Testis (tissue), 2 donors: ENCODE measurements at regions not wholly inside any gene's neighbourhood (a gene's known extent, or its start where the extent isn't known, plus 50 kb on each side); places are given as distances from the start of the nearest gene placed in this dataset.

Experiments
- DNase-seq: peaks from one replicate; pipeline ENCODE4 v3.0.0-alpha.2; 2019
- H3K27ac ChIP-seq, 2 donors: fragments of 200-600 bp; sonication (generic); one replicate each; pipeline ENCODE4 v1.5.1; 2019
- H3K27me3 ChIP-seq: fragments of 200-600 bp; sonication (generic); one replicate; pipeline ENCODE4 v1.5.1; 2019
- H3K36me3 ChIP-seq: fragments of 200-600 bp; sonication (generic); one replicate; pipeline ENCODE4 v1.5.1; 2017; ENCODE audit warnings: low read depth; ENCODE audit errors: missing control alignments
- H3K4me1 ChIP-seq: fragments of 200-600 bp; sonication (generic); one replicate; pipeline ENCODE4 v1.5.1; 2019
- H3K4me3 ChIP-seq, 2 donors: fragments of 200-600 bp; sonication (generic); one replicate each; pipeline ENCODE4 v1.5.1; 2017 to 2019
- H3K9me3 ChIP-seq: fragments of 200-600 bp; sonication (generic); one replicate; pipeline ENCODE4 v1.5.1; 2017
- CTCF ChIP-seq, 3 experiments: fragments of 450-650 bp in 2 of 3; fragments of 200-600 bp in 1 of 3; sonication (generic) in 1 of 3; IDR thresholded peaks; one replicate each; pipeline ENCODE4 v1.5.1; 2016 to 2019; ENCODE audit warnings: antibody characterized with exemption in 3 of 3, mild to moderate bottlenecking in 2 of 3, moderate library complexity in 1 of 3
- POLR2A ChIP-seq: fragments of 450-650 bp; IDR thresholded peaks from one replicate; pipeline ENCODE4 v1.6.1; 2017; ENCODE audit warnings: antibody characterized with exemption, mild to moderate bottlenecking, moderate library complexity
- WGBS, 2 donors: methylation state at CpG; one replicate each; pipeline ENCODE4 v1.1.5; 2018; 5-methylcytosine and 5-hydroxymethylcytosine counted together
- intact Hi-C: fragments of 100-400 bp; cut with DNase I; formaldehyde crosslinking; loops from one replicate; pipeline ENCODE4 v1.15.1; 2023; ENCODE audit warnings: low total_unique reads

- TF ChIP-seq POLR2A (no peak), CTCF (IDR thresholded peaks at IDR 0.05) (no peak)
- 6 to 7% methylated on average over 37 to 40 of the region's 40 CpGs for whole genome bisulfite sequencing, 2 donors
- DNase-seq = no peak
- Histone ChIP-seq H3K9me3 (no peaks in the 10 kb centered on the region), H3K4me1 (peaks cover 10% of the 10 kb centered on the region), H3K27me3 (no peaks in the 10 kb centered on the region), H3K36me3 (no peaks in the 10 kb centered on the region), H3K4me3 (peak overlapping the region in 1 of 2 donors; percentile 31), H3K27ac (no peak overlapping the region)
- intact Hi-C loops = no loop called here
Observed at GRCh38 chr9:113687680-113688371, 188.3 kb upstream of the ZNF618 start.

DNA sequence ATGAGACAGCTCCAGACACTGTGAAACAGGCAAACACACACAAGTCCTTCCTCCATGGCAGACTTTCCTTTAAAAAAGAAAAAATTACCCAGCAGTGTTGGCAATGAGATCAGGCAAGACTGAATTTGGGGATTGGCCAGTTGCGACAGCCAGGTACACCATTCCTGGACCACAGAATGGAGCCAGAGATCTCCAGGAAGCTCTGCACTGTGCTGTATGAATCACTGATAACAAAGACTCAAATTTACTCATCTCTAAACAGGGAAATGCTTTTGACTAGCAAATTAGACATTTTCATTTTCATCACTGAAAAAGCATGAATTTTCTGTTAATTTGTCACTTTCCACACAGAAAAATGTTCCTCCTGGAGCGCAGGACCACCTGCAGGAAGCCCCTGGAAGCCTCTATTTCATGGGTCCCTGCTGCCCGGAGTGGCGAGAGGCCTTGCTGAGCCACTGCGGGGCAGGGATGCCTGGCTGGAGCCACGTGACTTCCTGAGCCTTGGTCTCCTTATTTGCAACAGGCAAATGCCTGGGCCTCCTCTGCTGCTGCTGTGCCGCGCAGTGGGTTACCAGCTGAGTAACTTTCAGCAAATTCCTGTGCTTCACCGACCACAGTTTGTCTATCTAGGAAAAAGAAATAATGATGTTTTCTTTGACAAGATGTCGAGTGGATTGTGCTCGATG lies 185.9 kb upstream of the ZNF618 start:
- TF ChIP-seq POLR2A (no peak), CTCF (IDR thresholded peaks at IDR 0.05) (no peak)
- WGBS, 2 donors = 76 to 93% methylated on average over 8 to 11 of the region's 11 CpGs
- no peaks in the 10 kb centered on the region for H3K27me3 ChIP-seq

GRCh38 chr9:113692256-113692655 lies 183.9 kb upstream of the ZNF618 start:
- intact Hi-C loops = no loop called here
- peaks cover 10% of the 10 kb centered on the region for H3K4me1 ChIP-seq
- no peak for TF ChIP-seq POLR2A
- no peak overlapping the region for H3K27ac ChIP-seq
- no peak overlapping the region for H3K4me3 ChIP-seq
- no peaks in the 10 kb centered on the region for H3K9me3 ChIP-seq
- 66 to 82% methylated on average over 2 of the region's 2 CpGs for WGBS, 2 donors
- DNase-seq = no peak
- no peaks in the 10 kb centered on the region for H3K36me3 ChIP-seq
- H3K27me3 ChIP-seq = no peaks in the 10 kb centered on the region

More for the DNA sequence above, 185.9 kb upstream of the ZNF618 start:
- Histone ChIP-seq H3K9me3 (no peaks in the 10 kb centered on the region), H3K27ac (no peak overlapping the region), H3K4me1 (peaks cover 10% of the 10 kb centered on the region), H3K4me3 (no peak overlapping the region), H3K36me3 (no peaks in the 10 kb centered on the region)
- intact Hi-C loops = no loop called here
- no peak for DNase-seq

DNA sequence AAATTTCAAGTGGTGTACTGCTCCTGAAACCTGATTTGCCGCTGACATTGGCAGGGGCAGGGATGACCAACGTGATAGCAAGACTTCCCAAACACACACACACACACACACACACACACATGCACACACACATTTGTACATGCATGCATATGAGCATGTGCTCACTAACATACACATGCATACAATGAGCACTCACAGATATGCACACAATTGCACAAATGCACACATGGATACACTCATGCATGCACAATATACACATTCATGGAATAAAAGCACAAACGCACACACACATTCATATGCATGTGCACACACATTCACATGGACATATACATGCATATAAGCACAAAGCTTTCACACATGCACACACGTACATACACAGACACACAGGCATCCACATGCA lies 181.2 kb upstream of the ZNF618 start:
- TF ChIP-seq CTCF (IDR thresholded peaks at IDR 0.05) (no peak), POLR2A (no peak)
- no peaks in the 10 kb centered on the region for H3K27me3 ChIP-seq
- intact Hi-C loops = no loop called here
- no peak for DNase-seq
- H3K9me3 ChIP-seq = no peaks in the 10 kb centered on the region
- no peaks in the 10 kb centered on the region for H3K4me1 ChIP-seq
- no peak overlapping the region for H3K4me3 ChIP-seq
- WGBS, 2 donors = 65 to 72% methylated on average over 4 of the region's 4 CpGs
- no peak overlapping the region for H3K27ac ChIP-seq
- no peaks in the 10 kb centered on the region for H3K36me3 ChIP-seq

- no peak overlapping the region for H3K4me3 ChIP-seq
- no peak overlapping the region for H3K27ac ChIP-seq
- H3K9me3 ChIP-seq = no peaks in the 10 kb centered on the region
- no peak for DNase-seq
- no peaks in the 10 kb centered on the region for H3K27me3 ChIP-seq
- WGBS, 2 donors = 81 to 84% methylated on average over 2 of the region's 2 CpGs
- H3K36me3 ChIP-seq = no peaks in the 10 kb centered on the region
- intact Hi-C loops = no loop called here
- no peaks in the 10 kb centered on the region for H3K4me1 ChIP-seq
- no peak for TF ChIP-seq POLR2A
- no peak for TF ChIP-seq CTCF (IDR thresholded peaks at IDR 0.05)
Observed at GRCh38 chr9:113695440-113695851, 180.7 kb upstream of the ZNF618 start.
